Epidermal melanocyte (primary cell): ENCODE measurements at regions not wholly inside any gene's neighbourhood (a gene's known extent, or its start where the extent isn't known, plus 50 kb on each side); places are given as distances from the start of the nearest gene placed in this dataset.
"Not testable (repeated sequence)": the region's sequence is repeated elsewhere in the genome, so short reads cannot be mapped to it uniquely, and the experiment has no call there.

Experiments used
- DNase-seq: peaks from one replicate; pipeline ENCODE4 v3.0.0; 2011; ENCODE audit warnings: low spot score; ENCODE audit not compliant: insufficient read length

DNA sequence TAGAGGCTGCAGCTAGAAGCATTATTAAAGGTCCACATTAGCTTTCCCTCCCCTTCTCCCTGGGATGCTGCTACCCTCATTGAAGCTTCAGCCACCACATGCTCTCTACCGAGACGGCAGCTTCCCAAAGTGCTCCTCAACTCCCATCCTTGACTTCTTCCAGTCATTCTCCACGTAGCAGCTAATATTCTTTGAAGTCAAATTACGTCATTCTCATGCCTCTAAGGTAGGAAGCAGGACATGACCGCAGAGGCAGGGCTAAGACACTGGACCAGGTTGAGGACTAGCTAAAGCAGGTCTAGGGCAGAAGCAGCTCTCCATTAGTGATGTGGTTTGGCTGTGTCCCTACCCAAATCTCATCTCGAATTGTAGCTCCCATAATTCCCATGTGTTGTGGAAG lies 128.3 kb downstream of the SHOX start:
- DNase-seq, result no peak

DNA sequence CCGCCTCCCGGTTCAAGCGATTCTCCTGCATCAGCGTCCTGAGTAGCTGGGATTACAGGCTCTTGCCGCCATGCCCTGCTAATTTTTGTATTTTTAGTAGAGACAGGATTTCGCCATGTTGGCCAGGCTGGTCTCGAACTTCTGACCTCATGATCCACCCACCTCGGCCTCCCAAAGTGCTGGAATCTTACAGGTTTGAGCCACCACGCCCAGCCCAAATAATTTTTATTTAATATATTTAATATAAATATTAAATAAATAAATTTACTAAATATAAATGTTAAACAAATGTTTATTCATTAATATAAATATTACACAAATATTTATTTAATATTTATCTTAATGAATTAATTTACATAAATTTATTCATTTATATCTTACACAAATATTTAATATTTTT lies 120.2 kb downstream of the SHOX start:
- DNase-seq, result no peak

DNA sequence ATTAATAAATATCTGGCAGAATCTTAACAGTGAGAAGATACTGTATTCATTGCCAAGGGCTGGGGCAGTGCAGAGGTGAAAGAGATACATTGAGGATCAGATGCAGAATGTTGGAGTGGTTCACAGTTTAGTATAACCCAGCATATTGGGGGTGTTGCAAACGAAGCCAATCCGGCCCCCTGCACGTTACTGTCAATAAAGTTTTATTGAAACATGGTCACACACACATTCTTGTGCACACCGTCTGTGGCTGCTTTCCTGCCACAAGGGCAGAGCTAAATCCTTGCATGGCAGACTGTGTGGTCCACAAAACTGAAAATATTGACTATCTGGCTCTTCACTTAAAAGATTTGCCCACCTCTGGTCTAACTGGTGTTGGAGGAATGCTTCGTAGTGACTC lies 119.7 kb downstream of the SHOX start:
- no peak for DNase-seq

DNA sequence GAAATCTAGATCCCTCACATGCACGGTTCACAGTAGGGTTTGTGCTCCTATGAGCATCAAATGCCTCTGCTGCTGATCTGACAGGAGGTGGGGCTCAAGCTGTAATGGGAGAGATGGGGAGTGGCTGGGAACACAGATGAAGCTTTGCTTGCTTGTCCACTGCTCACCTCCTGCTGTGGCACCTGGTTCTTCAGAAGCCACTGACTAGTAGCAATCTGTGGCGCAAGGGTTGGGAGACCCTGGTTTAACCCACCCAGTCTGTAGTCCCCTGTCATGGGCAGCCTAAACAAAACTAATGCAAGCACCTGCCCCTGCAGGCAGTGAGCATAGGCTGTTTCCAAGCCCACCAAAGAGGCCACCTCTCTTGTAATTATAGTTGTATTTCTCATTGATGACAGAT lies 116.6 kb downstream of the SHOX start:
- no peak for DNase-seq

DNA sequence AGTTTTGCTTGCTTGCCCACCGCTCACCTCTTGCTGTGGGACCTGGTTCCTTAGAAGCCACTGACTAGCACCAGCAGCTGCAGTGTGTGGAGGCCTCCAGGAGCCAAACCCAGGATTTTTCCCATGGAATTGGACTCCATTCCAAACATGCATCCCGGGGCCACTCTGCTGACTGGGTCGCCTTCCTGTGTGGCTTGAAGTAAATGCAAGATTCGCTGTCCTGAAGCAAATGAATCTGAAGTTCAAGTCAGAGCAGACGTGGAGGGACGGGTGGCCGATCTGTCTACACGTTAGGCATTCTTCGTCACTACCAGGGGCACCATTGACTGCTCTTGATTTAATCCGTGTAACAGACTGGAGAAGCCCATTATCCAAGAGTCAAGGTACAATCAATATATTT lies 109.0 kb downstream of the SHOX start:
- DNase-seq, result no peak

DNA sequence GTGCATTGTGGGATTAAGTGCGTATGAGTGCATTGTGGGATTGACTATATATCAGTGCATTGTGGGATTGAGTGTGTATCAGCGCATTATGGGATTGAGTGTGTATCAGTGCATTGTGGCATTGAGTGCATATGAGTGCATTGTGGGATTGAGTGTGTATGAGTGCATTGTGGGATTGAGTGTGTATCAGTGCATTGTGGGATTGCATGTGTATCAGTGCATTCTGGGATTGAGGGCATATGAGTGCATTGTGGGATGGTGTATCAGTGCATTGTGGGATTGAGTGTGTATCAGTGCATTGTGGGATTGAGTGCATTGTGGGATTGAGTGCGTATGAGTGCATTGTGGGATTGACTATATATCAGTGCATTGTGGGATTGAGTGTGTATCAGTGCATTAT lies 106.4 kb downstream of the SHOX start:
- DNase-seq, result not testable (repeated sequence)

DNA sequence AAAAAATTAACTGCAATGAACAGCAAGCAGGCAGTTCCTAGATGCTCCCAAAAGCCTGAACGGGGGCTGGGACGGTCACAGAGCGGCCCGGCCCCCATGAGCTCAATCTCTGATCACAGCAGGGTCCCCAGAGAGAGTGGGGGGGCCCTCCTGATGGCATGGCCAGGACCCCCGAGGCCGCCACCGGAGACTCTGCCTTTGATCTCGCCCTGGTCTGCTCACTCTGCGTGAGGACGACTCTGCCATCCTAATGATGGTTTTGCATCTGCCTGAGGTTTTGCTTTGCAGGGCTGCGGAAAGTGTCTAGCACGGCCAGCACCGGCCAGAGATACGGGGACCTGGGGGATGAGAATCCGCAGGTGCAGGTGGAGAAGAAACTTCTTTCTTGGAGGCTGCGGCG lies 103.8 kb downstream of the SHOX start:
- no peak for DNase-seq

DNA sequence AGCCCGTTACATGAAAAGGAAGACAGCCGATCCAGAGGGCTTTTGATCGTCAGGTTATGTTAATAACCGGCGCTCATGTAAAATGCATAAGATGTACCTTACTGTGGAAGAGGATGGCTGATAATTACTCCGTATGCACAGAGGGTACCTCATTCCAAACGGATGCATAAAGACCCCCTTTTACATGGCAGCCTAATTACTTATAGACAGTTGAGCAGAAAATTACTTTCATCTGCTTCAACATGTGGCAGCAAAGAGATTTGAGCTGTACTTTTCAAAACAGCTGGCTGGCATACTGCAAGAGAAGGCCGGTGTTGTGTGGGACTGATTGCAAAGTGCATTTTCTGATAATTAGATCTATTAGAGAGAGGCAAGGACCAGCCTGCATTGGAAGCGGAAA lies 103.4 kb downstream of the SHOX start:
- no peak for DNase-seq

DNA sequence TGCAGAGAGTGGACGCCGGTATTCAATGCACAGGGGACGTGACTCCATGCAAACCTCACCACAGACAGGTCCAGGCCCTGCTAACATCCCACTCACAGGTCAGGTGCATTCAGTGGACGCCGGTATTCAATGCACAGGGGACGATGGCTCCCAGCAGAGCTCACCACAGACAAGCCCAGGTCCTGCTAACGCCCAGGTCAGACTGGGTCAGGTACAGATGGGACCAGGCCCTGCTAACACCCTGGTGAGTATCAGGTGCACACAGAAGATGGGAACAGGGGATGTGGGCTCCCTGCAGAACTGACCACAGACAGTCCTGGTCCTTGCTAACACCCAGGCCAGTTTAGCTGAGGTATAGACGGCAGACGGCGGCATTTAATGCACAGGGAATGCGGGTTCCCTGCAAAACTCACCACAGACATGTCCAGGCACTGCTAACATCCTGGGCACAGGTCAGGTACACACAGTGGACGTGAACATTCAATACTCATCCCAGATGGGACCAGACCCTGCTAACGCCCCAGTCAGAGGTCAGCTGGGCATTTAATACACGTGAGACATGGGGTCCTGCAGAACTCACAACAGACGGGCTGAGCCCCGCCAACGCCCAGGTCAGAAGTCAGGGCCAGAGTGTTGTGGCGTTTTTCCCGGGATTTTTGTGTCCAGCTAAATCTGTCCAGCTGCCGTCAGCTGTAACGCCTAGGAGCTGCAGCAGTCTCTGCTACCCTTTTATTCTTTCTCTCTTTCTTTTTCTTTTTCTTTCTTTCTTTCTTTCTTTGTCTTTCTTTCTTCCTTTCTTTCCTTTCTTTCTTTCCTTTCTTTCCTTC lies 99.2 kb downstream of the SHOX start:
- no peak for DNase-seq

DNA sequence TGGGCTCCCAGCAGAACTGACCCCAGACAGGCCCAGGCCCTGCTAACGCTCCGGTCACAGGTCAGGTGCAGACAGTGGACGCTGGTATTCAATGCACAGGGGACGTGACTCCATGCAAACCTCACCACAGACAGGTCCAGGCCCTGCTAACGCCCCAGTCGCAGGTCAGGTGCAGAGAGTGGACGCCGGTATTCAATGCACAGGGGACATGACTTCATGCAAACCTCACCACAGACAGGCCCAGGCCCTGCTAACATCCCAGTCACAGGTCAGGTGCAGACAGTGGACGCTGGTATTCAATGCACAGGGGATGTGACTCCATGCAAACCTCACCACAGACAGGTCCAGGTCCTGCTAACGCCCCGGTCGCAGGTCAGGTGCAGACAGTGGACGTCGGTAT lies 98.5 kb downstream of the SHOX start:
- DNase-seq, result not testable (repeated sequence)

DNA sequence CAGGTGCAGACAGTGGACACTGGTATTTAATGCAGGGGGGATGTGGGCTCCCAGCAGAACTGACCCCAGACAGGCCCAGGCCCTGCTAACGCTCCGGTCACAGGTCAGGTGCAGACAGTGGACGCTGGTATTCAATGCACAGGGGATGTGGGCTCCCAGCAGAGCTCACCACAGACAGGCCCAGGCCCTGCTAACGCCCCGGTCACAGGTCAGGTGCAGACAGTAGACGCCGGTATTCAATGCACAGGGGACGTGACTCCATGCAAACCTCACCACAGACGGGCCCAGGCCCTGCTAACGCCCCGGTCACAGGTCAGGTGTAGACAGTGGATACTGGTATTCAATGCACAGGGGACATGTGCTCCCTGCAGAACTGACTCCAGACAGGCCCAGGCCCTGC lies 98.0 kb downstream of the SHOX start:
- DNase-seq, result not testable (repeated sequence)

DNA sequence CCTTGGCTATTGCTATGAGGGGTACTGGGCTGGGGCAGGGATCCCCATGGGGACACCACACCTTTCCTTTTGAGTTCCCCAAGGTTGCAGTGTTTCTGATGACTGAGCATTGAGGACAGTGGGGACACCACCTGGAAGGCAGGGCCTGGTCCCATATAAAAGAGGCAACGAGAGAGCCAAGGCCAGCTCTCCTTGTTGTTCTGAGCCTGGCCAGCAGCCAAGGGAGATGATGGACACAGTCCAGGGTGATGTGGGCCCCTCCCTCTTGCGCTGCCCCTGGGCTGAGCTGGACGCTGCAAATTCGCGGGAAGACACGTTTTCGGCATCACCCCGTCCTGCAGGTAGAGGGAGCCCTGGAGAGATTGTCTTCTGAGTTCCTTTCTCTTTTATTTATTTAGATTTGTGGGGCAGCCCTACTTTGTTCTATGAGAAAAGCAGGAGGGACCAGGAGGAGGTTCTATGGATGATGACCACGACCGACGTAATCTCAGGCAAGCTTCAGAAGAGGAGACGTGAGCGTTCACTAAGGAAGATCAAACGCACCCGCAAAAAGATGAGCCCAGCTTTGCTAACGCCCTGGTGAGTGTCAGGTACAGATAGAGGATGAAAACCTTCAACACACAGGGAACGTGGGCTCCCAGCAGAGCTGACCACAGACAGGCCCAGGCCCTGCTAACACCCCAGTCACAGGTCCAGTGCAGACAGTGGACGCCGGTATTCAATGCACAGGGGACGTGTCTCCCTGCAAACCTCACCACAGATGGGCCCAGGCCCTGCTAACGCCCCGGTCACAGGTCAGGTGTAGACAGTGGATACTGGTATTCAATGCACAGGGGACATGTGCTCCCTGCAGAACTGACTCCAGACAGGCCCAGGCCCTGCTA lies 97.4 kb downstream of the SHOX start:
- DNase-seq, result no peak

DNA sequence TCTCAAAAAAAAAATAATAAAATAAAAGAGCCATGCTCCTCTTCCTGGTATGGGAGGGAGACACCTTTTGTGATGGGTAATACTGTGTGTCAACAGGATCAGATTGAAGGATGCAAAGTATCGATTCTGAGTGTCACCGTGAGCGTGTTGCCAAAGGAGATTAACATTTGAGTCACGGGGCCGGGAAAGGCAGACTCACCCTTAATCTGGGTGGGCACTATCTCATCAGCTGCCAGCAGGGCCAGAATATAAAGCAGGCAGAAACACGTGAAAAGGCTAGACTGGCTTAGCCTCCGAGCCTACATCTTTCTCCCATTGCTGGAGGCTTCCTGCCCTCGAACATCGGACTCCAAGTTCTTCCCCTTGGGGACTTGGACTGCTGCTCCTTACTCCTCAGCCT lies 95.4 kb downstream of the SHOX start:
- no peak for DNase-seq

DNA sequence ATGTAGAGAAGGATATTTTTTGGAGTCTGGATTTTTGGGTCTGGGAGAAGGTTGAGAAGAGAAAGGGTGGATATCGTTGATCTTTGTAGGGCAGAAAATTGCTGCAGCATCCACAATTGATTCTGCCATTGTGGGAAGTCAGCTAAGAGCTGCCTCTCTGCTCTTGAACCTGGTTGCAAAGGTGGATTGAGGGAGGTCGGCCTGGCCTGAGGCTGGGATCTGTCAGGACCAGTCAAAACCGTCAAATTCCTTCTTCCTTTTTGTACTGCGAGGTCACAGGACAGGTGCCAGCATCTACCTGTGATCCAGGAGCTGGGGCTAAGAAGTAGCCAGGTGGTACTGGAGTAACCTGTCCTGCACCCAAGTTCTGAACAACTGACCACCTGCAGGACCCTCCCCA lies 93.7 kb downstream of the SHOX start:
- DNase-seq, result no peak

DNA sequence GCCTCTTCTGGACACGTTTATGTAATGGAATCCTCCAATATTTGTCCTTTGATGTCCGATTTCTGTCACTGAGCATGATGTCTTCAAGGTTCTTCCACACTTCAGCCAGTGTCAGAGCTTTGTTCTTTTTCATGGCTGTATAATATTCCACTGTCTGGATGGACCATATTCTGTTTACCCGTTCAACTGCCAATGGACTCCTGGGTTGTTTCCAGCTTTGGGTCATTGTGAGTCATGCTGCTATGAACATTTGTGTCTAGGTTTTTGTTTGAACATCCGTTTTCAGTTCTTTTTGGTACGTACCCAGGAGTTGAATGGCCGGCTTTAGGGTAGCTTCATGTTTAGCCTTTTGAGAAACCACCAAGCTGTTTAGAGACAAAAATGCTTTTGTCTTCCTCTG lies 93.2 kb downstream of the SHOX start:
- no peak for DNase-seq

DNA sequence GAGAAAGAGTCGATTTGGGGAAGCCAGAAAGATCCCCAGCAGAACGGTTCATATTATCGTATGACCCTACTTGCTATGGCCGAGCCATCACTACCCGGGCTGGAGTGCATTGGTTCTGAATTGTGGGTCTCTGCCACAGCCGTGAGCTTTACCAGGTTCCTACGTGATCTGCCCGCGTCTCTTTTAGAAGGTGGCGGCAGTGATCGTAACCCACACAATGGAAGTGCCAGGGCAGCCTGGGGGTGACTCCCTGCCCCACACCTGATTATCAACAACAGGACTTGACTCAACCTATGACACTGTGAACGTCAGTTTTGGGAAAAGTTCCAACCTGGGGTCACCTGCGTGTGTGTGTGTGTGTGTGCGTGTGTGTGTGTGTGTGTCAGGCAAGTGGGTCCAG lies 90.8 kb downstream of the SHOX start:
- no peak for DNase-seq

DNA sequence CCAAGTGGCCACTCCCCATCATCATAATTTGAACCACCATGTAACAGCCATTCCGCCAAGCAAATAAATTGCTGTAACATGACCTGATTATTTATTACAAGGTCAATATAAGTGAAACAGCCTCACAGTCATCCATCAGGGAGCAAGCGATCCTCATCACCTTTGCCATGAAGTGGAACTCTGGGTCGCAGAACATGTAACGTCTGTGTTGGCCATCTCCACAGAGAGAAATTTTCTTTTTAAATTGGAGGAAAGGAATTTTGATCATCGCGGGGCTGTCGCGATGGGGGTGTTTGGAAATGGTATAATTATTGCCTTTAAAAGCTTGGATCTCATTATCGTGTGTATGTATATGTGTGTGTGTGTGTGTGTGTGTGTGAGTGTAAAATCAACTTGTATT lies 90.2 kb downstream of the SHOX start:
- DNase-seq, result no peak

DNA sequence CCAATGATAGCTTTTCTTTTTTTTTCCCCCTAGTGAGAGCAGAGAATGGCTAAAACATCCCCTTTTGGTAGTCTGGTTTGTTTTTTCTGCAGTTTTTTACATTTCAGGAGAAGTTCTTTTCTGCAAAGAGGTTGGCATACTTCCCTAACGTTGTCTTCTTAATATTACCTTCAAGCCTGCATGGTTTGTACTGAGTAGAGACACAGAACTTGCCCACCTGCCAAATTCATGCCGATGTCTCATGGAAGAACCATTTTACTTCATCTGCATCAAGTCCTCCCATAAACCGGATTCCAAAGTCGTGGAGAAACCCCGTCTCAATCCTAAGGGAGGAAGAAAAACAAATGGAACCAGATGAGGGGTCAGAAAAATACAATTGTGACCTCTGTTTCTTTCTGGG lies 89.7 kb downstream of the SHOX start:
- DNase-seq, result no peak

DNA sequence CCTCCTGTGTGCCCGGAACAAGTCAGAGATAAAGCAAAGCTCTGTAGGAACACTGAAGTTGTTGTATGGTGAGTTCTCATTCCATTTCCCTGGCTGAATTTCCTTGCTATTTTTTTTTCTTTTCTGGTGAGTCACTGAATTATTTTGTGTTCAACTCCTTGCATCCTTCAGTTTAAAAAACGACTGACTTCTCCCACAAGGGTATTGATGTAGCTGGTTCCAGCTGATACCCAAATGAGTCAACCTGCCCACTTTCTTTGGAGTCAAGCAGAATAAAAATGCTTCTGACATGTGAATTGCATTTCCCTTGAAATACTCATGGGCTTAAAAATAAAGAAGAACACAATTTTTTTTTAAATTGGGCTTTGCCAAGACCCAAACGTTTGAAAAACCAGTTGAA lies 85.5 kb downstream of the SHOX start:
- DNase-seq, result no peak

DNA sequence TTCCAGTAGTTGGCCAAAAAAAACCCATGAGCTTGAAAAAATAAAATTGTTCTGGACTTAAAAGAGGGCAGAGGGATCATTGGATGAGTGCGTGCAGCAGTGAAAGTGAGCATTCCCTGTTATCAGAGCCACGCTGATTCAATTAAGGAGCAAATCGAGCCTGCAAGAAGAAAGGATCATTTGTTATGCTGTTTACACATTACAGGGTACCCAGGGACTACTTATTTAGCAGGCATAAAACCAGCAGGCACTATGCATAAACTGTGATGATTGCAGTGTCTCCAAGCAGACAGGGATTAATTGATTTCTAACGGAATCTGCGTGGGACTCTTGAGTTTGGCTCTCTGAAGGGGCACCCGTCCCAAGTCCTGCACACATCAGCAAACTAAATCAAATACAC lies 83.5 kb downstream of the SHOX start:
- no peak for DNase-seq
